GM11168 (cell line): ENCODE measurements at regions not wholly inside any gene's neighbourhood (a gene's known extent, or its start where the extent isn't known, plus 50 kb on each side); places are given as distances from the start of the nearest gene placed in this dataset.
"Not testable (repeated sequence)": the region's sequence is repeated elsewhere in the genome, so short reads cannot be mapped to it uniquely, and the experiment has no call there.

Experiments used
- in situ Hi-C: fragments of 300-500 bp; cut with MboI; formaldehyde crosslinking; loops from one replicate; pipeline ENCODE4 v1.12.0; 2022; ENCODE audit warnings: low sequenced_read_pairs; ENCODE audit not compliant: unreplicated experiment

- in situ Hi-C loops = loop anchor here (5.0 kb wide), 1 partner anchor 113 kb away; no protein-coding TSS in a partner anchor
Measured at GRCh38 chr15:98304371-98304770, 343.9 kb downstream of the ARRDC4 start.

DNA sequence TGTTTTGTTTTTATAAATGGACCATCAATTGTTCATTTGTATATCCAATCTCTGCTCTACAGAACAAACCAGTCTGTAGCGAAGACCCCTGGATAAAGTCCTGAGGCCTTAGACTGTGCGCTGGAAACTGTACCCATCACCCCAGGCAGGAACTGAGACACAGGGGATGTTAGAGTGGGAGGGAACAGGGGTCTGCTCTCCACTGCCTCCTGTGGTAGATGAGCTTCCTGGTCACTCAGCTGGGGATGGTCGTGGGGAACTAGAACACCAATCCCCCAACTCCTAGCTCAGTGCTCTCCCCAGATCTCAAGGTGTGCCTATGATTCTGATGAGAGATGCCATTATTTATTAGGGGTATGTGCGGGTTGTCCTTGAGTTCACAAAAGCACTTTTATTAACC lies 340.2 kb upstream of the IGF1R start:
- in situ Hi-C loops = no loop called here

GRCh38 chr15:98311566-98312188 lies 336.7 kb upstream of the IGF1R start:
- in situ Hi-C loops = no loop called here

- in situ Hi-C loops = no loop called here
Measured at GRCh38 chr15:98312913-98313312, 335.4 kb upstream of the IGF1R start.

DNA sequence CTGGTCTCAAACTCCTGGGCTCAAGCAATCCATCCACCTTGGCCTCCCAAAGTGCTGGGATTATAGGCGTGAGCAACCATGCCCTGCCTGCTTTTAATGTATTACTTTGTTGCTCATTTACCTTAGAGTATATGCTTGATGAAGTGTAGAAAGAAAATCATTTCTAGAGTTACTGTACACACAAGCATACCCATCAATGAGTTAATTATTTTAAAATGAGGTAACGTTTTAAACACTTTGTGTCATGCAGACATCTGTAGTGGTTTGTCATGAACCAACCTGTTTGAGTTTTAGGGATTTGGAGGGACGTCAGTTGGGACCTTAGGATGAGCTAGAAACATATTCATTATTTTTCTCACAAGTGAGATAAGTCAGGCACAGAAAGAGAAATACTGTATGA lies 332.4 kb upstream of the IGF1R start:
- in situ Hi-C loops = no loop called here

DNA sequence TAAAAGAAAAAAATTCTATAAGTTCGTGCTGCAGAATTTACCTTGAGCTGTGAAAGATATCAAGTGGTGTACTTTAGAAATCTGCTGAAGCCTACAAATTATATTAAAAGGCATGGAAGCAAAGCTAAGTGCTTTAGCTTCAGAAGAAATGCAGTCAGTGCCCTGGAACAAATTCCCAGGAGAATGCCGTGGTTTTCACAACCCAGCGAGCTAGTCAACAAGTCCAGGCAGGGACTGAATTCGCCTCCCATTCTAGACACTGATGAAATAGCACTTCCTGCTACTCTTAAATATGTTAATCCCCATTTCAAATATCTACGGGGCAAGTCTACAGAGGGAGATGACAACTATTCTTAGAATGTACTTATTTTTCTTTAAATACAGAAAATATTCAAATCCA lies 326.4 kb upstream of the IGF1R start:
- in situ Hi-C loops = no loop called here

- in situ Hi-C loops = no loop called here
Measured at GRCh38 chr15:98322581-98322980, 325.8 kb upstream of the IGF1R start.

GRCh38 chr15:98324341-98324970 lies 323.9 kb upstream of the IGF1R start:
- in situ Hi-C loops = no loop called here

GRCh38 chr15:98326804-98327203 lies 321.5 kb upstream of the IGF1R start:
- in situ Hi-C loops = no loop called here

DNA sequence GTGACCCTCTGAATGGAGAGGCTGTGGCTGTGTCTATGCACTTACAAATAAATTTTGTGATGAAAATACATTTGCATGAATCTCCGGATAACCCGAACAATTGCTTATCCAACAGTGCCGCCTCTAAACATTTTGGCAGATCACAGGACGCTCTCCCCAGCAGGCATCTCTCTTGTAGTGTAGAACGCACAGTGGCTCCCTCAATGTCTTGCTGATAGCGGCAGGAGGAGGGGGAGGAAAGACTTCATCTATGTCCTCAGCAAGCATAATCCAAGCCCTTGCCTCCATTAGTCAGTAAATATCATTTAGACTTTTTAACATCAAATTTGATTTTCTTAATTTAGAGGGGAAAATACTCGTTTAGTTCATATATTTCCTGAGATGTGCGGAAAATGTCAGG lies 318.1 kb upstream of the IGF1R start:
- in situ Hi-C loops = no loop called here

- in situ Hi-C loops = no loop called here
Measured at GRCh38 chr15:98330692-98331435, 317.5 kb upstream of the IGF1R start.

GRCh38 chr15:98331676-98332075 lies 316.7 kb upstream of the IGF1R start:
- in situ Hi-C loops = no loop called here

DNA sequence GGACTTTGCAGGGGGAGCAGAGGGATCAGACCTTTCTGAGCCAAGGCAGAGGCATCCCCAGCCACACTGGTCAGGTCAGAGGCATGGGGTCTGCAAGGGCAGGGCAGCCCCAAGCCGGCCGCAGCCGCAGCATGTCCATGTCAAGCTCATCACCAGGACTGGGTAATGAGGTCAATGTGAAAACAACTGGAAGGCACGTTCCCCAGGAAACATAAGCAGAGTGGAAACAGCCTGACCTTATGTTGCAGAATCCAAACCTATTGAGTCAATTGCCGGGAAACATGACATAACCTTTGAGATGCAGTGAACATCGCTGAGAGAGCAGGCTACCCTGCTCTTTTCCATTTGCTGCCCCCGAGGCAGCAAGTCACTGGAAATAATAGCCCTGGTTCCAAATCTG lies 315.1 kb upstream of the IGF1R start:
- in situ Hi-C loops = no loop called here

GRCh38 chr15:98342911-98343310 lies 305.4 kb upstream of the IGF1R start:
- in situ Hi-C loops = no loop called here

GRCh38 chr15:98344591-98344990 lies 303.7 kb upstream of the IGF1R start:
- in situ Hi-C loops = no loop called here

DNA sequence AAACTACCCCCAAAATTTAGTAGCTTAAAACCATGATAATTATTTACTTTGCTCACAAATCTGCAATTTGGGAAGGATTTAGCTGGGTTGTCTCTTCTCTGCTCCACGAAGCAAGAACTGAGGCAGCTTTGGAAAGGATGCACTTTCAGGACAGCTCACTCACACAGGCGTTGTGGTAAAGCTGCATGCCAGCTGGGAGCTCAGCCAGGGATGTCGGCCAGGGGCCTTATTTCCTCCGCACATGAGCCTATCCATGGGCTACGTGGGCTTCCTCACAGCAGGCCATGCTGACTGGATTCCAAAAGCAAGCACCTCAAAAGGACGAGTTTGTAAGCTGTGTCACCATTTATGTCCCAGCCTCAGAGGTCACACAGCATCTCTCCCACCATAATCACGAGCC lies 301.3 kb upstream of the IGF1R start:
- in situ Hi-C loops = no loop called here

DNA sequence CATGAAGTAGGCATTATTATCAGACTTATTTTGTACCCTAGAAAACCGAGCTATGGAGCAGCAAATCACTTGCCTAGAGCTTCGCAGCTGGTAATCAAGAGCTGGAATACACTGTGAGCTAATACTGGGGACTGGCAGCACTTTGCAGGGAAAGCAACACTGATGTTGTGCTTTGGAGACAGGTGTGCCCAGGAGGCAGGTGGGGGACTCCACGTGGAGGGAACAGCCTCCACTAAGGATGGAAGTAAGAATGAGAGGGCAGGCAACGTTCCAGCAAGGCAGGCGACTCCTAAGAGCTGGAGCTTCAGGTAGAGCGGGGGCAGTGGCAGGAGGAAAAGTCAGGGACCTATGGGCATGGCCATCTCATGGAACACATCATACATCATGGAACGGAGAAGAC lies 300.5 kb upstream of the IGF1R start:
- in situ Hi-C loops = no loop called here

DNA sequence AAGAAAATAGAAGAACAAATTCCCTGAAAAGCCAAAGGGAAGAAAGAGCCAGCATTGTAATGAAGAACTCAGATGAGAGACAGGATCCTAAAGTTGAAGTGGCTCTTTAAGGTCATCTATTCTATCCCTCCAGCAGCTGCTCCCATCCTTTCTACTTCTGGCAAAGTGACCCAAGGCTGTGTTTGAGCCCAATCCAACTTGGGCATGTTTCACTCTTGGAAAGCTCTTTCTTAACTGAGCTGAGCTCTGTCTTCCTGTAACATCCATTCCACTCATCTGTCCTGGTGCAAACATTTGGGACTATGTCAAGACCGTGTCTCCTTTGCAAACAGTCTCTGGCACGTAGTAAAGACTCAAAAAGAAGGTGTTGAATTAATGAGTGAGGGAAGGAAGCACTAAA lies 298.1 kb upstream of the IGF1R start:
- in situ Hi-C loops = no loop called here

GRCh38 chr15:98358274-98358673 lies 290.1 kb upstream of the IGF1R start:
- in situ Hi-C loops = not testable (repeated sequence)

GRCh38 chr15:98358971-98359370 lies 289.4 kb upstream of the IGF1R start:
- in situ Hi-C loops = no loop called here

GRCh38 chr15:98363416-98363815 lies 284.9 kb upstream of the IGF1R start:
- in situ Hi-C loops = no loop called here

DNA sequence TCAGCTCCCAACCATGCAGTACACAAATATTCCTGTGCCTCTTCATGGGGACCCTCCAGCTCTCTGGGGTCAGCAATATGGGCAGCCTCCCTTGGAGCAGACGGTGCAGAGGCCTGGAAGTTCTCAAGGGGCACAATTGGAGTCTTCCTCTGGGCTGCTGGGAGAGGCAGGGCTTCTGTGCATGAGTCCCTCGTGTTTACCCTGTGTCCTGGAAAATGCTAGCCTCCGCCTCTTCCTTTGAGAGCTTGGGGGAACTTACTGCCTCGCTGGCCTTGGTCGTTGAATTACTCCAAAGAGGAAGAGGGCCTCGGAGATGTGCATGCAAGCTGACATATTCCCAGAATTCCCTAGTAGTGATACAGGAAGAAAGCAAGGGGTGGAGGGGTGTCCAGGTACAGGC lies 284.4 kb upstream of the IGF1R start:
- in situ Hi-C loops = no loop called here
